Astrocyte (in vitro differentiated cells and primary cell): ENCODE measurements at regions not wholly inside any gene's neighbourhood (a gene's known extent, or its start where the extent isn't known, plus 50 kb on each side); places are given as distances from the start of the nearest gene placed in this dataset.

Source experiments
- DNase-seq: peaks from one replicate; pipeline ENCODE4 v3.0.0-alpha.2; 2010; ENCODE audit warnings: low read depth
- FAIRE-seq: peaks from 2 replicates; lab custom pipeline; 2011; peaks lifted over from hg19 to GRCh38; lab: Jason Lieb, UNC
- H2AFZ ChIP-seq: 2 replicates; pipeline ENCODE4 v1.6.0; 2012; ENCODE audit warnings: low read depth, low read length, inconsistent platforms
- H3K27ac ChIP-seq: 2 replicates; pipeline ENCODE4 v1.5.1; 2011; ENCODE audit warnings: low read depth, low read length, inconsistent platforms
- H3K27me3 ChIP-seq: 2 replicates; pipeline ENCODE4 v1.6.0; 2011; ENCODE audit warnings: low read length, inconsistent platforms; ENCODE audit not compliant: insufficient read depth
- H3K36me3 ChIP-seq: 2 replicates; pipeline ENCODE4 v1.5.1; 2011; ENCODE audit warnings: low read length, inconsistent platforms; ENCODE audit not compliant: insufficient read depth
- H3K4me1 ChIP-seq: 2 replicates; pipeline ENCODE4 v1.5.1; 2011; ENCODE audit warnings: low read length, inconsistent platforms; ENCODE audit not compliant: insufficient read depth
- H3K4me2 ChIP-seq: 2 replicates; pipeline ENCODE4 v1.6.0; 2012; ENCODE audit warnings: low read length, inconsistent platforms
- H3K4me3 ChIP-seq: 2 replicates; pipeline ENCODE4 v1.5.1; 2011; ENCODE audit warnings: low read depth, mild to moderate bottlenecking, low read length, inconsistent platforms; ENCODE audit not compliant: insufficient read depth
- H3K79me2 ChIP-seq: 2 replicates; pipeline ENCODE4 v1.6.0; 2012; ENCODE audit warnings: mild to moderate bottlenecking, low read length, inconsistent platforms; ENCODE audit not compliant: insufficient read depth
- H3K9ac ChIP-seq: 2 replicates; pipeline ENCODE4 v1.6.0; 2012; ENCODE audit warnings: mild to moderate bottlenecking, low read length, inconsistent platforms
- H3K9me3 ChIP-seq: 2 replicates; pipeline ENCODE4 v1.5.1; 2012; ENCODE audit warnings: low read depth, mild to moderate bottlenecking, low read length, inconsistent platforms; ENCODE audit not compliant: insufficient read depth
- H4K20me1 ChIP-seq: 2 replicates; pipeline ENCODE4 v1.6.0; 2012; ENCODE audit warnings: low read length, inconsistent platforms; ENCODE audit not compliant: insufficient read depth
- H3K27ac Mint-ChIP-seq: one replicate; pipeline ENCODE4 v1.8.0; 2021; ENCODE audit warnings: mild to moderate bottlenecking, mixed read lengths; ENCODE audit not compliant: unreplicated experiment
- H3K27me3 Mint-ChIP-seq: one replicate; pipeline ENCODE4 v1.8.0; 2021; ENCODE audit warnings: low read depth, mixed read lengths; ENCODE audit not compliant: unreplicated experiment
- H3K36me3 Mint-ChIP-seq: one replicate; pipeline ENCODE4 v1.8.0; 2021; ENCODE audit warnings: low read depth, mixed read lengths; ENCODE audit not compliant: unreplicated experiment
- H3K4me1 Mint-ChIP-seq: one replicate; pipeline ENCODE4 v1.8.0; 2021; ENCODE audit warnings: low read depth, mixed read lengths; ENCODE audit not compliant: unreplicated experiment
- H3K4me3 Mint-ChIP-seq: one replicate; pipeline ENCODE4 v1.8.0; 2021; ENCODE audit warnings: mild to moderate bottlenecking, moderate library complexity, mixed read lengths; ENCODE audit not compliant: unreplicated experiment
- H3K9me3 Mint-ChIP-seq: one replicate; pipeline ENCODE4 v1.8.0; 2021; ENCODE audit warnings: mild to moderate bottlenecking, mixed read lengths; ENCODE audit not compliant: unreplicated experiment
- EZH2 ChIP-seq: IDR thresholded peaks from 2 replicates; pipeline ENCODE4 v1.6.1; 2012; ENCODE audit warnings: mild to moderate bottlenecking, low read length, inconsistent platforms; ENCODE audit not compliant: insufficient read depth
- TF ChIP-seq, protein P1 (sequence below): IDR thresholded peaks from 2 replicates; pipeline ENCODE4 v1.5.1; 2011; ENCODE audit warnings: low read depth, mild to moderate bottlenecking, inconsistent platforms, low read length, moderate library complexity; ENCODE audit not compliant: insufficient read depth

DNA sequence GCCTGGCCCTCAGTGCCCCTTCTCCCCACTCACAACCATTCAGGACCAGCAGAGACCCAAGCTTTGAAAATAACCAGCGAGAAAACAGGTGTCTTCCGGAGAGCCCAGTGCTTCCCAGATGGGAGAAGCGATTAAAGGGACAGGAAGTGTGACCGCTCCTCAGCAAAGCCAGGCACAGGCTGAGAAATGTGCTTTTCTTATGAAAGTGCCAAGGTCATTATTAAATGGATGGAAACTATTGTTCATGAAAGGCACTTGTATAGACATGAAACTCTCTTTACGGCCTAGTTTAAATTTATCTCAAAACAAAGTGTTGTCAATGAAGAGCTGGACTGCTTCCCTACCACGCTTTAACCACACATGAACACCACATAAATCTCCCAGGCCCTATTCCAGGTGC, 210.4 kb downstream of the SPTSSA start:
- Histone ChIP-seq H3K27ac (no peak overlapping the region), H2AFZ (no peak overlapping the region), H4K20me1 (no peaks in the 10 kb centered on the region), H3K9ac (no peak overlapping the region), H3K4me2 (no peak overlapping the region), H3K9me3 (no peaks in the 10 kb centered on the region), H3K4me3 (no peak overlapping the region), H3K27me3 (no peaks in the 10 kb centered on the region), H3K36me3 (no peaks in the 10 kb centered on the region), H3K79me2 (no peaks in the 10 kb centered on the region), H3K4me1 (no peaks in the 10 kb centered on the region)
- no peaks in the 10 kb centered on the region for H3K36me3 Mint-ChIP-seq
- DNase-seq (no peak), FAIRE-seq (no peak)
- peaks cover 13% of the 10 kb centered on the region for H3K4me1 Mint-ChIP-seq
- H3K27ac Mint-ChIP-seq: peak overlapping the region; percentile 67
- H3K27me3 Mint-ChIP-seq: no peaks in the 10 kb centered on the region
- H3K9me3 Mint-ChIP-seq: no peaks in the 10 kb centered on the region
- no peak overlapping the region for H3K4me3 Mint-ChIP-seq
- TF ChIP-seq, protein P1, sequence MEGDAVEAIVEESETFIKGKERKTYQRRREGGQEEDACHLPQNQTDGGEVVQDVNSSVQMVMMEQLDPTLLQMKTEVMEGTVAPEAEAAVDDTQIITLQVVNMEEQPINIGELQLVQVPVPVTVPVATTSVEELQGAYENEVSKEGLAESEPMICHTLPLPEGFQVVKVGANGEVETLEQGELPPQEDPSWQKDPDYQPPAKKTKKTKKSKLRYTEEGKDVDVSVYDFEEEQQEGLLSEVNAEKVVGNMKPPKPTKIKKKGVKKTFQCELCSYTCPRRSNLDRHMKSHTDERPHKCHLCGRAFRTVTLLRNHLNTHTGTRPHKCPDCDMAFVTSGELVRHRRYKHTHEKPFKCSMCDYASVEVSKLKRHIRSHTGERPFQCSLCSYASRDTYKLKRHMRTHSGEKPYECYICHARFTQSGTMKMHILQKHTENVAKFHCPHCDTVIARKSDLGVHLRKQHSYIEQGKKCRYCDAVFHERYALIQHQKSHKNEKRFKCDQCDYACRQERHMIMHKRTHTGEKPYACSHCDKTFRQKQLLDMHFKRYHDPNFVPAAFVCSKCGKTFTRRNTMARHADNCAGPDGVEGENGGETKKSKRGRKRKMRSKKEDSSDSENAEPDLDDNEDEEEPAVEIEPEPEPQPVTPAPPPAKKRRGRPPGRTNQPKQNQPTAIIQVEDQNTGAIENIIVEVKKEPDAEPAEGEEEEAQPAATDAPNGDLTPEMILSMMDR: no peak
- TF ChIP-seq EZH2: no peak

DNA sequence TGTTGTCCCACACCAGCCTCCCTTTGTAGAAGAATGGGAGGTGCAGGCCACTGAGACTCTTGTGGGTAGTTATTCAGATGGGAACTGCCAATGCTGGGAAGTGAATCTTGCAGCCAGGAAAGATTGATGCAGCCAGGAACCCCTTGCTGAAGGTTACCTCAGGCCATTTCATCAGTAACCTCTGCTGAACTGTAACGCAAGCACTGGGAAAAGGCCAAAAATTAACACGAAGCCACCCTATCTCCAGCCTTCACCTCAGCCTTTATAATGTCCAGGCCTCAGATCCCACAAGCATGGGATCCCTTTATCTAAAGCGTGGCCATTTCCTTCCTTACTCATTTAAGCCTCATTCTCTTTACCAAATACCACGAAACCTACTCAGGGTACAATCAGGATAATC, 211.1 kb downstream of the SPTSSA start:
- Mint-ChIP-seq H3K4me3 (no peak overlapping the region), H3K9me3 (peaks cover 2% of the 10 kb centered on the region)

DNA sequence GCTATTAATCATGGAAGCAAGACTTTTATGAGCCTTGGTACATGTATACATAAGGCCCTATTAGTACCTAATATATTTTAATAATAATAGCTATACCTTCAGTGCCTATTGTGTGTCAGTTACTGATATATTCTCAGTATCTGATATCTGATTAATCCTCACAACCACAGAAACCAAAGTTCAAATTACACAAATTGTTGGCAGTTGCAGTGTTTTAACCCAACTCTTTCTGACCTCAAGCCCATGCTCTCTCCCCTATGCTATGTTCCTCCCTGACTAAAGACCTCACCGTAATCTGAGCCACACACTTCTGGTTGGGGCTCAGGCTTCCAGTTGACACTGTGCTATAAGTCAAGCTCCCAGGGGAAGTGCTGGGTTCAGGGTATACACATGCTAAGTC, 214.4 kb downstream of the SPTSSA start:
- H3K9ac ChIP-seq: no peak overlapping the region
- H3K36me3 ChIP-seq: no peaks in the 10 kb centered on the region
- no peaks in the 10 kb centered on the region for H3K9me3 ChIP-seq
- no peak overlapping the region for H2AFZ ChIP-seq
- no peak overlapping the region for H3K4me3 Mint-ChIP-seq
- peaks cover 7% of the 10 kb centered on the region for H3K27me3 ChIP-seq
- FAIRE-seq (no peak), DNase-seq (peak; percentile 39)
- peaks cover 13% of the 10 kb centered on the region for H3K4me1 Mint-ChIP-seq
- peaks cover 2% of the 10 kb centered on the region for H3K9me3 Mint-ChIP-seq
- H4K20me1 ChIP-seq: no peaks in the 10 kb centered on the region
- no peaks in the 10 kb centered on the region for H3K4me1 ChIP-seq
- H3K27ac ChIP-seq: no peak overlapping the region
- H3K27me3 Mint-ChIP-seq: no peaks in the 10 kb centered on the region
- TF ChIP-seq, protein P1: no peak
- TF ChIP-seq EZH2: no peak
- H3K4me3 ChIP-seq: no peak overlapping the region
- no peak overlapping the region for H3K4me2 ChIP-seq
- H3K79me2 ChIP-seq: no peaks in the 10 kb centered on the region
- no peaks in the 10 kb centered on the region for H3K36me3 Mint-ChIP-seq
- H3K27ac Mint-ChIP-seq: no peak overlapping the region

More for the DNA sequence above, 211.1 kb downstream of the SPTSSA start:
- Histone ChIP-seq H3K9me3 (no peaks in the 10 kb centered on the region), H3K79me2 (no peaks in the 10 kb centered on the region), H3K27ac (no peak overlapping the region), H2AFZ (no peak overlapping the region), H3K4me1 (no peaks in the 10 kb centered on the region), H3K4me3 (no peak overlapping the region), H3K4me2 (no peak overlapping the region), H3K27me3 (no peaks in the 10 kb centered on the region), H3K36me3 (no peaks in the 10 kb centered on the region), H3K9ac (no peak overlapping the region), H4K20me1 (no peaks in the 10 kb centered on the region)
- FAIRE-seq (no peak), DNase-seq (no peak)
- TF ChIP-seq, protein P1: no peak
- no peak for TF ChIP-seq EZH2
- peaks cover 13% of the 10 kb centered on the region for H3K4me1 Mint-ChIP-seq
- H3K27me3 Mint-ChIP-seq: no peaks in the 10 kb centered on the region
- no peaks in the 10 kb centered on the region for H3K36me3 Mint-ChIP-seq
- H3K27ac Mint-ChIP-seq: no peak overlapping the region
